ENCODE measurements at regions not wholly inside any gene's neighbourhood (a gene's known extent, or its start where the extent isn't known, plus 50 kb on each side); places are given as distances from the start of the nearest gene placed in this dataset.
A peak's percentile ranks its signal among the peaks of the same experiment; 100 is the strongest.

- Histone ChIP-seq H3K56ac (ENCODE audit: extremely low read depth, insufficient read depth, low read length) (no peak overlapping the region), H2BK20ac (ENCODE audit: low read depth, low read length) (no peak overlapping the region), H3K27me3 (ENCODE audit: control insufficient read depth, insufficient read depth, low read length) (no peaks in the 10 kb centered on the region), H2BK120ac (ENCODE audit: low read depth, low read length) (no peak overlapping the region), H3K18ac (ENCODE audit: low read depth, low read length) (no peak overlapping the region), H3K4ac (ENCODE audit: low read depth, low read length) (no peak overlapping the region), H2AFZ (replicated peaks; ENCODE audit: low read length, poor library complexity) (no peak overlapping the region), H3K9me3 (ENCODE audit: control insufficient read depth, insufficient read depth, low read length) (no peaks in the 10 kb centered on the region), H4K91ac (ENCODE audit: insufficient read depth, low read depth, low read length) (no peak overlapping the region), H3K4me2 (ENCODE audit: low read depth, low read length) (no peak overlapping the region), H4K20me1 (ENCODE audit: insufficient read depth, low read length) (no peaks in the 10 kb centered on the region), H3K23ac (ENCODE audit: low read depth, low read length) (no peak overlapping the region), H3K79me1 (ENCODE audit: low read depth in 1 of 2, low read length in 2 of 2) (no peaks in the 10 kb centered on the region), H3K4me3 (ENCODE audit: insufficient read depth, low read depth, low read length) (no peak overlapping the region), H2AK9ac (replicated peaks; ENCODE audit: low read depth, low read length, poor library complexity) (no peak overlapping the region), H3K14ac (replicated peaks; ENCODE audit: low read depth, low read length) (no peak overlapping the region), H3K4me1 (ENCODE audit: control insufficient read depth, insufficient read depth, low read length) (no peaks in the 10 kb centered on the region), H4K5ac (ENCODE audit: low read depth, low read length) (no peak overlapping the region), H3K9ac (ENCODE audit: low read depth, low read length) (no peak overlapping the region), H2BK5ac (ENCODE audit: low read depth, low read length, poor library complexity, severe bottlenecking) (no peak overlapping the region), H3K27ac (ENCODE audit: insufficient read depth, low read length) (no peak overlapping the region), H2AK5ac (ENCODE audit: low read depth, low read length) (no peak overlapping the region), H3K9me1 (ENCODE audit: insufficient read depth, low read length) (no peaks in the 10 kb centered on the region), H2BK15ac (ENCODE audit: low read depth, low read length) (no peak overlapping the region), H4K8ac (ENCODE audit: low read depth in 2 of 2, low read length in 2 of 2) (no peak overlapping the region), H3K36me3 (ENCODE audit: control insufficient read depth, insufficient read depth, low read length) (no peaks in the 10 kb centered on the region)
- dilution Hi-C loops (cut with HindIII; ENCODE audit: low sequenced_read_pairs, unreplicated experiment) = no loop called here
- POLR2A ChIA-PET (ENCODE audit: unreplicated experiment) = no interaction called here
- intact Hi-C loops (cut with micrococcal nuclease) = no loop called here
- whole genome bisulfite sequencing, 2 experiments (ENCODE audit: extremely low coverage in 2 of 2, insufficient read length in 1 of 2) = 100% methylated on average over 1 of the region's 1 CpG; no CpG with 5 or more reads in 1 of the 2 experiments
- no peak for DNase-seq
- no TSS peak for BruUV-seq (replicated peaks)
- in situ Hi-C loops (cut with MboI; ENCODE audit: low sequenced_read_pairs) = no loop called here
- no peak for ATAC-seq (ENCODE audit: low read depth)
- CTCF ChIA-PET = no interaction called here
- no peak for TF ChIP-seq CHD1 (IDR thresholded peaks at IDR 0.05; ENCODE audit: low read depth, low read length)
- TF ChIP-seq MAFK (IDR thresholded peaks at IDR 0.05; ENCODE audit: low read depth, low read length) = peak; percentile 98
Measured at GRCh38 chr11:82056450-82056849, 677.2 kb downstream of the FAM181B start.
